ENCODE measurements at regions not wholly inside any gene's neighbourhood (a gene's known extent, or its start where the extent isn't known, plus 50 kb on each side); places are given as distances from the start of the nearest gene placed in this dataset.

DNA sequence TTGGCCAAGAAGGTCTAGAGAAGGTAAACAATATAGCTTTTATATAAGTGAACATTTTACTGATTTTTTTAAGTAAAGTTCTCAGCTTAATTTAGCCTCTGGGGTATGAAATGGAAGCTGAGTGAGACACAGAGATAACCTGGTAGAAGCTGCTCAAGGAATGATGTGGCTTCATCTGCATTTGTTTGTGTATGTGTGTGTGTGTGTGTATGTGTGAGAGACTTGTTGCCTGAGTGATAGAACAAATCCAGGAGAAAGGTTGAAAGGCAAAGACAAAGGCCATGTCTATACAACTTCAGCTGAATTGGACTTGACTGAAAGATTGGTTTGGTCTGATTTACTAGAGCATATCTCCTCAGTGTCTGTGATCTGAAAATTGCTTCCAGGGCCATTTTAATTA lies 63.6 kb downstream of the PCDH7 start:
- peak overlapping the region; percentile 36 for H3K27ac Mint-ChIP-seq
- H3K4me1 Mint-ChIP-seq (ENCODE audit: unreplicated experiment): peaks cover 18% of the 10 kb centered on the region
- peaks cover 7% of the 10 kb centered on the region for H3K36me3 Mint-ChIP-seq
- TF ChIP-seq CTCF (conservative IDR thresholded peaks at IDR 0.05): no peak
- H3K27me3 Mint-ChIP-seq: no peaks in the 10 kb centered on the region
- H3K9me3 Mint-ChIP-seq: no peaks in the 10 kb centered on the region
- no peak overlapping the region for H3K4me3 Mint-ChIP-seq
- no peak for DNase-seq (ENCODE audit: extremely low spot score, unreplicated experiment)

DNA sequence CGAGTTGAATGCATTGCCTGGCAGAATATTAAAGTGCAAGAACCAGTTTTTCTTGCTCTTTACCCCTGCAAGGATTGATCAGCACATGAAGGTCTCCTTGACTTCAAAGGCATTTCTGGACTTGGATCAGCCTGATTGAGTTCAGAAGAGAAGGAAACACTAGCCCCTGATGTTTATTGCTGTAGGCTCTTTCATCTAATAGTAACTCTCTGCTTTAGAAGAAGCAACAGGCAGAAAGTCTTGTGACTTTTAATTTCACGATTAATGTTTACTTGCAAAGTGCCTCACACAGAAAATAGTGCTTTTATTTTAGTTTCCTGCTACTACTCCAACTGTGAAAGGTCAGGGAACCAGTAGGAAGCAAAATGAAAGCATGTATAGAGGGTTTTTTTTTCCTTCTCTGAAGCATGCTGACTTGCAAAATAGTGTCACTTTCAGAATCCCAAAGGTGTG lies 69.1 kb downstream of the PCDH7 start:
- peak overlapping the region; percentile 93 for H3K27ac Mint-ChIP-seq
- TF ChIP-seq CTCF (conservative IDR thresholded peaks at IDR 0.05): no peak
- H3K4me1 Mint-ChIP-seq (ENCODE audit: unreplicated experiment): peaks cover 33% of the 10 kb centered on the region
- DNase-seq (ENCODE audit: extremely low spot score, unreplicated experiment): no peak
- no peaks in the 10 kb centered on the region for H3K27me3 Mint-ChIP-seq
- no peaks in the 10 kb centered on the region for H3K36me3 Mint-ChIP-seq
- peak overlapping the region; percentile 64 for H3K4me3 Mint-ChIP-seq
- H3K9me3 Mint-ChIP-seq: no peaks in the 10 kb centered on the region

- H3K36me3 Mint-ChIP-seq: no peaks in the 10 kb centered on the region
- peaks cover 33% of the 10 kb centered on the region for H3K4me1 Mint-ChIP-seq (ENCODE audit: unreplicated experiment)
- no peak for TF ChIP-seq CTCF (conservative IDR thresholded peaks at IDR 0.05)
- no peak overlapping the region for H3K4me3 Mint-ChIP-seq
- H3K9me3 Mint-ChIP-seq: no peaks in the 10 kb centered on the region
- no peaks in the 10 kb centered on the region for H3K27me3 Mint-ChIP-seq
- H3K27ac Mint-ChIP-seq: peak overlapping the region; percentile 93
- no peak for DNase-seq (ENCODE audit: extremely low spot score, unreplicated experiment)
These were observed 70.0 kb downstream of the PCDH7 start for GRCh38 chr4:30790123-30790522.

GRCh38 chr4:30790998-30791397 lies 70.8 kb downstream of the PCDH7 start:
- DNase-seq (ENCODE audit: extremely low spot score, unreplicated experiment): no peak
- Mint-ChIP-seq H3K27me3 (no peaks in the 10 kb centered on the region), H3K4me1 (ENCODE audit: unreplicated experiment) (peaks cover 33% of the 10 kb centered on the region), H3K4me3 (peak overlapping the region; percentile 48), H3K36me3 (peaks cover 2% of the 10 kb centered on the region), H3K9me3 (no peaks in the 10 kb centered on the region), H3K27ac (peak overlapping the region; percentile 93)
- no peak for TF ChIP-seq CTCF (conservative IDR thresholded peaks at IDR 0.05)

GRCh38 chr4:30792601-30793000 lies 72.4 kb downstream of the PCDH7 start:
- Mint-ChIP-seq H3K27ac (peak overlapping the region; percentile 21), H3K4me1 (ENCODE audit: unreplicated experiment) (peaks cover 26% of the 10 kb centered on the region)

More at GRCh38 chr4:30792601-30793000, 72.4 kb downstream of the PCDH7 start:
- H3K9me3 Mint-ChIP-seq: no peaks in the 10 kb centered on the region
- H3K27me3 Mint-ChIP-seq: no peaks in the 10 kb centered on the region
- H3K4me3 Mint-ChIP-seq: no peak overlapping the region
- TF ChIP-seq CTCF (conservative IDR thresholded peaks at IDR 0.05): no peak
- peaks cover 12% of the 10 kb centered on the region for H3K36me3 Mint-ChIP-seq
- no peak for DNase-seq (ENCODE audit: extremely low spot score, unreplicated experiment)

Measured in type B pancreatic cell (in vitro differentiated cells).